A172 (cell line): ENCODE measurements at regions not wholly inside any gene's neighbourhood (a gene's known extent, or its start where the extent isn't known, plus 50 kb on each side); places are given as distances from the start of the nearest gene placed in this dataset.

ENCODE experiments used
- DNase-seq: peaks from one replicate; pipeline ENCODE4 v3.0.0-alpha.2; 2015; ENCODE audit warnings: low spot score

GRCh38 chr4:182179105-182179504, 64.1 kb upstream of the TENM3 start:
- DNase-seq: peak; percentile 40

DNA sequence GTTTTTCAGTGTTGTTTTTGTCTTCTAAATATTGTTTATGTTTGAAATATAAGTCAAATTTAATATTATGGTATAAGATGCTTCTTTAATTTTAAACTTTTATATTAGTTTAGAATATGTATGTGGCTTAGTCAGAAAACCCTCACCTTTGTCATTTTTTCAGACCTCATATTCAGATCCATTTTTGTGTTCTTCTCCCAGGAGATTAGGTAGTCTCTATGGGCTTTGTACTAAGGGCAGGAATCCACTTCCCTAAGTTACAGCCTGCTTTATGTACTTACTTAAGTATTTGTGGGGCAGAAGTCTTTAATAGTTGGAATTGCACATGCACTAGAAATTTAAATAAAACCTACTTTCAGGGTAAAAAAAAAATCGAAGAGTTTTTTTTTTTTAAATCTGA, 63.5 kb upstream of the TENM3 start:
- no peak for DNase-seq

- no peak for DNase-seq
Measured at GRCh38 chr4:182185491-182185890, 57.7 kb upstream of the TENM3 start.

DNA sequence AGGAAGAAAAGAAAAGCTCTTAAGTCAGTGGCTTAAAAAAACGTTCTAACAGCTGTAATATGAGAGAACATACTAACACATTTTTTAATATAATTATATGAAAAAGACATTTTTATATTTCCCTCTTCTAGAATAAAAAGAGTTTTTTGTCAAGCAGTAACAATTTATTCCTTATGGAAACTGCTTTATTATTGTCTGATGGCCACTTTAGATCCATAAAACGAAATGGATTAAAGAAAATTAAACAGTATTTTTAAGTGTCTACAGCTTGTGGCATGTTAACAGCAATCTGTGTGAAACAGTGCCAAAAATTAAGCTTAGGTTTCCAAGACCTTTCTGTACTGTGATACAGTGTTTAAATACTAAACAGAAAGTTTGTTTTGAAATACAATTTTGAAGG, 55.5 kb upstream of the TENM3 start:
- DNase-seq: no peak

DNA sequence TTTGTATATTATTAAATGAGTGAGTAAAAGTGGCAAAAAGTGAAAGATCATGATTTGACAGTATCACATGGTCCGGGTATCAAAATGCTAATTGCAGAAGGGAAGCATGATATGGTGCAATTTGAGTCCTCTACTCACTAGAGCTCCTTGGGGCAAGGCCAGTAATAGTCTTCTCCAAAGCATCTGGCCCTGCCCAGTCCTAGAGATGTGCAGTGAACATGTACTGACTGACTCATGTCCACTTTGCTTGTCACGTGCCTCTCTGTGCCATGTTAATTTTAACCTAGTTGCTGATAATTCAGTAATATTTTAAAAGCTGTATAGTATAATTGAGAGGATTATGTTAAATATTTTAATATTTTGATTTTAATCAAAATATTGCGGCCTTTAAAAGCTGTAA, 54.6 kb upstream of the TENM3 start:
- DNase-seq: peak; percentile 66

GRCh38 chr4:182189103-182189878, 53.9 kb upstream of the TENM3 start:
- peak; percentile 96 for DNase-seq

GRCh38 chr4:182190306-182190705, 52.9 kb upstream of the TENM3 start:
- peak; percentile 41 for DNase-seq

GRCh38 chr4:182192511-182193181, 50.6 kb upstream of the TENM3 start:
- peak; percentile 20 for DNase-seq

DNA sequence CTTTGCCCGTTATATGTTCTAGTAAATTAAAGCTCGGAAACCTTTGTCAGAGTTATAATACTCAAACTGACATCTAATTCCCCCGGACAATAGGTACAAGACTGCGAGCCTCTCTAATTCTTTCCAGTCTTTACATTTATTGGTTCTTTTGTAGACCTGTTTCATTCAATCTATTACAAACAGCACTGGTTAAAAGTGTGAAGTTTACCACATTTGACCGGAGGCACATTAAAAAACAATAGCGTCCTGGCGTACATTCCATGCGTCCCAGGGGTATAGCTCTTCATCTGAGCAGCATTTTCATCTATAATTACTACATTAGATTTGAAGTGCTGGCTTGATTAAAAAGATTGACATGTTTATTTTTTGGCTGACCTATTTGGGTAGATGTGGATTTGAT, 49.9 kb upstream of the TENM3 start:
- DNase-seq: no peak
